Lower leg skin (tissue), 3 donors: ENCODE measurements at regions not wholly inside any gene's neighbourhood (a gene's known extent, or its start where the extent isn't known, plus 50 kb on each side); places are given as distances from the start of the nearest gene placed in this dataset.

Experiments used
- POLR2A ChIP-seq, 2 donors: fragments of 450-650 bp; IDR thresholded peaks; one replicate each; pipeline ENCODE4 v1.6.1; 2016 to 2017; ENCODE audit warnings: antibody characterized with exemption in 2 of 2, mild to moderate bottlenecking in 1 of 2, moderate library complexity in 1 of 2
- TF ChIP-seq, protein P1 (sequence below), 3 donors: fragments of 450-650 bp; IDR thresholded peaks; one replicate each; pipeline ENCODE4 v1.5.1; 2016; ENCODE audit warnings: antibody characterized with exemption in 3 of 3, mild to moderate bottlenecking in 3 of 3, moderate library complexity in 2 of 3

GRCh38 chr18:40283560-40283959, 1671.5 kb upstream of the PIK3C3 start:
- TF ChIP-seq, protein P1, sequence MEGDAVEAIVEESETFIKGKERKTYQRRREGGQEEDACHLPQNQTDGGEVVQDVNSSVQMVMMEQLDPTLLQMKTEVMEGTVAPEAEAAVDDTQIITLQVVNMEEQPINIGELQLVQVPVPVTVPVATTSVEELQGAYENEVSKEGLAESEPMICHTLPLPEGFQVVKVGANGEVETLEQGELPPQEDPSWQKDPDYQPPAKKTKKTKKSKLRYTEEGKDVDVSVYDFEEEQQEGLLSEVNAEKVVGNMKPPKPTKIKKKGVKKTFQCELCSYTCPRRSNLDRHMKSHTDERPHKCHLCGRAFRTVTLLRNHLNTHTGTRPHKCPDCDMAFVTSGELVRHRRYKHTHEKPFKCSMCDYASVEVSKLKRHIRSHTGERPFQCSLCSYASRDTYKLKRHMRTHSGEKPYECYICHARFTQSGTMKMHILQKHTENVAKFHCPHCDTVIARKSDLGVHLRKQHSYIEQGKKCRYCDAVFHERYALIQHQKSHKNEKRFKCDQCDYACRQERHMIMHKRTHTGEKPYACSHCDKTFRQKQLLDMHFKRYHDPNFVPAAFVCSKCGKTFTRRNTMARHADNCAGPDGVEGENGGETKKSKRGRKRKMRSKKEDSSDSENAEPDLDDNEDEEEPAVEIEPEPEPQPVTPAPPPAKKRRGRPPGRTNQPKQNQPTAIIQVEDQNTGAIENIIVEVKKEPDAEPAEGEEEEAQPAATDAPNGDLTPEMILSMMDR (IDR thresholded peaks at IDR 0.05) = no peak
- no peak for TF ChIP-seq POLR2A (IDR thresholded peaks at IDR 0.05)
